Left renal pelvis (tissue), 4 donors: ENCODE measurements at regions not wholly inside any gene's neighbourhood (a gene's known extent, or its start where the extent isn't known, plus 50 kb on each side); places are given as distances from the start of the nearest gene placed in this dataset.
"Not testable (repeated sequence)": the region's sequence is repeated elsewhere in the genome, so short reads cannot be mapped to it uniquely, and the experiment has no call there.

Experiments used
- DNase-seq, 4 donors: peaks; one replicate each; pipeline ENCODE4 v3.0.0-alpha.2; 2013; ENCODE audit warnings: low read depth in 4 of 4, low spot score in 3 of 4

DNA sequence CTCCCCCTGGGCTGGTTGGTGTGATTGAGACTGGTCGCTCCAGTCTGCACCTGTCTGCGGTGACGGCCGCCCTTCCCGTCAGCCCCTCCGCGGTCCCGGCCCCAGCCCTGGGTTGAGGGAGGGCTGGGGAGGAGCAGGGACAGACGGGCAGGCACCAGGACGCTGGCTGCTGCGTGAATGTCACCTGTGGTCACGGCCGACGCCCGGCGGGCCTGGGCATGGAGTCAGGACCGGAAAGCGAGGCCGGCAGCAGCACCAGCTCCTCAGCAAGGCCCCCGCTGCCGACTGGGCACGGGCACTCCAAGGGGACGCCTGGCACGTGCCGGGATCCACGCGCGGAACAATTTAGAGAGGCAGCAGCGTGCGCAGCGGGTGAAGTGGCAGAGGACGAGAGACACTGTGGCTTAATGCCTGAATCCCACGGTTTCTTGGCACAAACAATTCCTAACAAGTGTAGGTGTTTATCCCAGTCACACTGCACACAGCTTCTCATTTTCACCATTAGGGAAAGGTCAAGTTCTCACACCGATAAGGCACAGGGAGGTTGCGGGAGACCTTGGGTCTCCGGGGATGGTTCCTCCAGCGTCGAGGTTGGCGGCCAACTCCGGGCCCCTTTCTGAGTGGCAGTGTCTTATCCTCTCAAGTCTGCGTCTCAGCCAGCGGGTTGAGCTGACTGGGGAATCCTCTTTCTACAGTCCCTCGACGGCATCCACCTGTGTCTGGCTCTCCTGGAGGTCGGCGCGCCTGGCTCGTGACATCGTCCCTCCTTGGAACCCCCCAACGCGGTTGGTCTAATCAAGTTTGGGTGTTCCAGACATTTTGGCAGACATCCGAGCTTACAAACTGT lies 66.4 kb upstream of the ADGRA1 start:
- DNase-seq: no peak

DNA sequence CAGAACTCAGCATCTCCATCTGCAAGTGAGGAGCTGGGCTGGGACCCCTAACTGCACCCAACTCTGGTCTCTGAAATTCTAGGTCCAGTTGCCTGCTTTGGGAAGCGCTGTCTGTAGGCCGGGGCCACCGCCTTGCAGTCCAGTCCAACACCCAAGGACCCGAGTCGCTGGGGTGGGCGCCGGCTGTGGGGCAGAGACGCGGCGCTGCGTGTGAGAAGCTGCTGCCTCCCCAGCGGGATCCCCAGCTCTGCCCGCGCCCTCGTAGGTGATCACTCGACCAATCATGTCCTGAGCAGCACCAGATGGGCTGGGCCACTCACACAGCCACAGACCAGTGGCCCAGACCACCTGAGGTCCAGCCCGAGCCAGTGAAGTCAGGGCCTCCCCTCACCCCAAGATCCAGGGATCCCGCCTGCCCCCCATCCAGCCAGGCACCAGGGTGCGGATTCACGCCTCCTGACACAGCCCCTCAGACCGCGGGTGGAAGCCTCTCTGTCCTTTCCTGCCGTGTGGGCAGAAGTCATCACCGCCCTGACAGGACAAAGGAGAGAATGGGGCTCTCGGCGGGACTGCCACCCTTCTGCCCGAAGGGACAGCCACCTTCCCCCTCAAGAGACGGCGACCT lies 67.4 kb upstream of the ADGRA1 start:
- no peak for DNase-seq

DNA sequence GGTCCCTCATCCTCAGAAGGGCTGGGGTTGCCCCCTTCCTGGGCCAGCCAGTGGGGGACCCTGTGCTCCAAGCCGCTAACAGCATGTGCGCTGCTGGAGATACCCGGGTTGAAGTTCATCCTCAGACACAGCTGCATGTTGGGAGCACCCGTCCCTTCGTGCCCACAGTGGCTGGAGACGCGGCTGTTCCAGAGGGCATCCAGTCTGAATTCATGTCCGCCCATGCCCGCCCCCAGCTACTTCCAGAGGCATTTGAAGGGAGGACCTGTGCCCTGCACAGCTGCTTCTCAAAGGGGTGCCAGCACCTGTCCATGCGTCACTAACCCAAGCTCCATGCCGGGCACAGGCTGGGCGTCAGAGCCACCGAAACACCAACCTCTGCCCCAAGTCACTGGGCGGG lies 68.1 kb upstream of the ADGRA1 start:
- DNase-seq: no peak

DNA sequence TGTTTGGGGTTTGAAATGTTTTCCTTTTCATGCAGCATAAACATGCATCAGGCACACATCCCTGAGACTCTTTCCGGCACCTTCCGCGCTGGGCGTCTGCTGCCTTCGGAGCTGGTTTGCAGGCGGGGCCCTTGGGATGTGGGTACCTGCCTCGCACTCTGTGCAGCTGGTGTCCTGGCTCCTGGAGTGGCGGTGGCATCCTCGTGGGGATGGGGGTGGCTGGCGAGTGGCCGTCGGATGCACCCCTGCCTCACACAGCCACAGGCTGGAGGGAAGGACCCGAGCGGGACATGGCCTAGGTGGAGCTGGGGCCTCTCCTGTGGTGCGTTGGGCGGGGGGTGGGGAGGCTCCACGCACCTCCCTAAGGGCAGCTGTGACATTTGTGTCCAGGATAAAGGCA lies 68.5 kb upstream of the ADGRA1 start:
- no peak for DNase-seq

DNA sequence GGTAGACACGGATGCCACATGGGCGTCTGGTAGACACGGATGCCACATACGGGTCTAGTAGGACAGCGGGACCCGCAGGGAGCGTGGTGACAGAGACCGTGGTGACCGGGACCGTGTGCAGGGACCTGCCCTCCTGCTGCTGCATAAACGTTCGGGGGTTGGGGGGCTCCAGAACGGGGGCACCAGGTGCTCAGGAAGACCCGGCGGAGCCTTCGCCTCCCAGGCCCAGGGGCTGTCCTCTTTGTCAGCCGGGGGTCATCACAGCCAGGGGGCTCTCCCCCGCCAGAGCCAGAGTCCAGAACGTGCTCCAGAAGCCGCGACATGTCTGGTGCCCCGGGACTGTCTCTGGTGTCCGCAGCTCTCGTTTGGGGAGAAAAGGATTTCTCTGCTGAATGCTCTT lies 69.2 kb upstream of the ADGRA1 start:
- no peak for DNase-seq

DNA sequence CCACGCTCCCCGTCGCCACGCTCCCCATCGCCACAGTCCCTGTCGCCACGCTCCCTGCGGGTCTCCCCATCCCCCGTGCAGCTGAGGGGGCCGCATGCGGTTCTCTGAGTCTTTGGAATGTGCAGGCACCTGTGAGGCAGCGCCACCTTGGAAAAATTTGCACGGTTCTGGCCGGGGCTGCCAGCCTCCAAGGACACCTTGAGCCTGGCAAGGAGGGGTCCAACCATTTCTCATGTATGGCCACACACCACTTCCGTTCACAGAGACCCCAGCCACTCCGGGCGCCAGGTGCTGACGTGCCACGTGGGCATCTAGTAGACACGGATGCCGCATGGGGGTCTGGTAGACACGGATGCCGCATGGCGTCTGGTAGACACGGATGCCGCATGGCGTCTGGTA lies 70.5 kb upstream of the ADGRA1 start:
- no peak for DNase-seq

DNA sequence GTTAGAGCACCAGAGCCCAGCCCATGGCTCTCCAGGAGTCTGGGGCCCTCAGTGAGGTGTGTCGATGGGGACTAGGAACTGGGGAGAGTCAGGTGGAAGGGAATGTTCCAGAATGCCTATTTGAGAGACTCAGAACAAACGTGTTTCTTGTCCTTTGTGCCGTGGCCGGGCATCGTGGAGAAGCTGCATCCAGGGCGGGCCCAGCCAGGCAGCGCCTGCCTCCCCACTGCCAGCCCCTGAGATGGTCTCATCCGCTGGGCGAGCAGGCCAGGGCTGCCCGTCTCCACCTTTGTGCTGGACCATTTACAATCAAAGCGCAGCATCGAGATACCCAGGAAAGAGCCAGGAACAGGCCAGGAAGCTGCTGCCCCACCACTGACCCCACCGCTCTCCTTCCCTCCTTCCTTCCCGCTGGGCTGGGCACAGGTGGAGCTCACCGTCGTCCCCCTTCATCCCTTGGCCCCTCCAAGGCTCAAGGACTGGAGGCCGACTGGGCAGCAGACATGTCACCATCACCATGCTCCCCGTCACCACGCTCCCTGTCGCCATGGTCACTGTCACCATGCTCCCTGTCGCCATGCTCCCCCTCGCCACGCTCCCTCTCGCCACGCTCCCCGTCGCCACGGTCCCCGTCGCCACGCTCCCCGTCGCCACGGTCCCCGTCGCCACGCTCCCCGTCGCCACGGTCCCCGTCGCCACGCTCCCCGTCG lies 71.1 kb upstream of the ADGRA1 start:
- DNase-seq: no peak

DNA sequence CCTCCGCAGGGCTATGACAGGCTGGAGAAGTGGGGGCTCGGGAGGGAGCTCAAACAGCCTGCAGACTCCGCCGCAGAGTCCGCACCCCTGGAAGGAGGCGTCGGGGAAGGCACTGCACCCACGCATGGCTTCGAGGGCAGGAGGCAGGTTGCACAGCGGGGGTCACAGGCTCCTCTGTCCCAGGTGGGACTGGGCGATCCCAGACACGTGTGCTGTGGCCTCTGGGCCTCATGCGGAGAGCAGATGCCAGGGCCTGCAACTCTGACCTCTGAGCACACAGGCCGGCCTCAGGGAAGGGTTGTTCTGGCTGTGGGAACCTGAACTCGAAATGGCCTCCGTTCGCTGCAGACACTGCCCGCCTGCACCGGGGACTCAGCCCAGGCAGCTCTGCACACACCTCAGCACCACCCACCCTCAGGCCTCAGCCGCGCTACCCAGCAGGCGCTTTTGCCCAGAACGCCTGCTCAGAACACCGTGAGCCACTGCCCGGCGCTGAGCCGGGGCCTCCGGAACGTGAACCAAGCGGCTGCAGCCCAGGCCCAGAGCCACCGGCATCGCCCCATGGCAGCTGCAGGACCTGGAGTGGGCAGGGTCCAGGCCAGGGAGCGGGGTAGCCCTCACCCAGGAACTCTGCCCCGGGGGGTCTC lies 71.8 kb upstream of the ADGRA1 start:
- DNase-seq: no peak

DNA sequence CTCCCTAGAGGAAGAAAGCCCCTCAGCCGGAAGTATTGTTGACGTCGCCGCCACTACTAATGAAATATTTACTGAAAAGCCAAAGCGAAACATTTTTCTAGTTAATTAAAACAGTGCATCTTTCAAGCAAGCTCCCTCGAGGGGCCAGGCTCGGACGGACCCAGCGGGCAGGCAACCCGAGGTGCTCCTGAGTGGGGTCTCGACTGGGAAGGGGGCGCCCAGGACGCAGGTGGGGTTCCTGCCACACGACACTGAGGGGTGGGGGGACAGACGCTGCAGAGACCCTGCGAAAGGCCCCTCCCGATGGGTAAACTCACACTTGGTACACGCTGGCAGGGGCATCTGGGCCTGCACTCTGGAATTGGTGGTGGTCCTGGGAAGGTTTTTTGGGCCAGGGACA lies 72.4 kb upstream of the ADGRA1 start:
- DNase-seq: no peak

DNA sequence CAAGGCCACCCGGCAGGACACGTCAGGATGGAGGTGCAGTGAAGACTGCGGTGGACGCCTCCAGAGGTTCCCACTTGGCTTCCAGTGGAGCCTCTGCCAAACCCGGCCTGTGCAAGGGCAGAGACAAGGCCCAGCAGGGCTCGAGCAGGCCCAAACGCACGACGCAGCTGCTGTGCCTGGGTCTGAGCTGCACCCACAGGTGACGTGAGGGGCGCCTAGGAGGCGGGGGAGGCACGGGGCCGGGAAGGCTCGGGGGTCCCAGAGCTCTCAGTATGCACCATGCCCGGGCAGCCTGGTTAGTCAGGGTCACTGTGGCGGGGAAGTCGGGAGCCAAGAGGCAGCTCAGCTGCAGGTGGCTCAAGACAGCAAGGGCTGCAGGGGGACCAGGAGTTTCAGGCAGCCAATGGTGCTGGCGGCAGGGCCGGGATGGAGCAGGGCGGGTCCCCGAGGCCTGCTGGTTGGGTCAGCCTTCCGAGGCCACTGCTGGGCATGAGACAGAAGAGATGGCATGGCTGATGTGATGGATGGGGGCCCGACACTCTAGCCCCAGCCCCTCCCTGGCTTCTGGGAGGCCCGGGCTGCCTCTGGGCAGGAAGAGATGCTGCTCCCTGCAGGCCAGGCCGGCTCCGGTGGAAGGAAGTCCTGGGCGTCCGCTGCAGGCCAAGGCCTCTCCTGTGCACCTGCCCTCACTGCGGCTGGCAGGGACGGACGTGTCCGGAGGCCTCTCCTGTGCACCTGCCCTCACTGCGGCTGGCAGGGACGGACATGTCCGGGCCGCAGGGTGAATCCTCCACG lies 72.2 kb upstream of the CFAP46 start:
- DNase-seq: no peak

DNA sequence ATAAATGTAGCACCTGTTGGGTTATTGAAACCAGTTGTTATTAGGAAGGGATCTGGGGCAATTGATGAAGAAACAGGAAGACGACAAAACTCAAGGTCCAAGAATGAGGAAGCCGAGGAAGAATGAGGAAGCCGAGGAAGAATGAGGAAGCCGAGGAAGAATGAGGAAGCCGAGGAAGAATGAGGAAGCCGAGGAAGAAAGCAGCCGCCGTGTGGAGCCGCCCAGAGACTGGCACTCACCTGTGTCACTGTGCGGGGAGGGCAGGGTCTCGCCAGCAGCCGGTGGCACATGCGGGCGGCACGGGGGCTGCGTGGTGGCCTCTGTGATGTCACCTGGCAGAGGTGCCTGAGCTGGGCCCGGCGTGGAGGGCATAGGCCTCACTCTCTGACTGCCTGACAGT lies 71.1 kb upstream of the CFAP46 start:
- DNase-seq: no peak

DNA sequence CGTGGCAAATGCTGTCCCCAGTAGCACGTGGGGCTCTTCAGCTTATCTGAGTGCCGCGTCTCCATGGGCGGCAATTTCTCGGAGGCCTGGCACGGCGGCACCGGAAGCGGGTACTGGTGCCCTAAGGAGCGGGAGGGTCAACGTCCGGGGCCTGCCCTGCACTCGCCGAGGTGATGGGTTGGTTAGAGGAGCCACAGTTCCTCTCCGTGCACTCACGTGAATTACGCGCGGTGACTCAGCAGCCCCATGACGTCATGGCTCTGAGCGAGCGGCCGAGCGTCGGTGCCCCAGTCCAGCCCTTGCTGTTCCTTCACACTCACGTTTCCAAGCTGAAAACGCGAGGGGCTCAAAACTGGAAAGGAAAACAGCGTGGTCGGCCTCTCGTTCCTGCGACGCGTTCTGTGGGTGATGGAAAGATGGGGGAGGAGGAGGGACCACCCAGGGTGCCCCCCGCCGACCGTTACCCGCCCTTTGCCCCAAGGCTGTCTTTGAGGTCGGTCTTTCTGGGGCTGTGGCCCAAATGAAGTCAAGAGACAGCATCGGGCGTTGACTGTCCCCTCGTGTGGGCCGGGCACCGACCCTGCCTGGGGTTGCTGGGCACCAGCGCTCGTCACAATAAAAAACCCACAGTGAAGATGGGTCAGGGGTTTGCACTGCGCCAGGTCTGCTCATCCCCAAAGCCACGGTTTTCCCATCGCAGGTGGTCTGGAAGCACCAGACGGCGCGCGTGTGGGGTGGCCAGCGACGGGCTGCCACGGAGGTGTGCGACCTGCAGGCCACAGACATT lies 70.4 kb upstream of the CFAP46 start:
- DNase-seq: no peak

DNA sequence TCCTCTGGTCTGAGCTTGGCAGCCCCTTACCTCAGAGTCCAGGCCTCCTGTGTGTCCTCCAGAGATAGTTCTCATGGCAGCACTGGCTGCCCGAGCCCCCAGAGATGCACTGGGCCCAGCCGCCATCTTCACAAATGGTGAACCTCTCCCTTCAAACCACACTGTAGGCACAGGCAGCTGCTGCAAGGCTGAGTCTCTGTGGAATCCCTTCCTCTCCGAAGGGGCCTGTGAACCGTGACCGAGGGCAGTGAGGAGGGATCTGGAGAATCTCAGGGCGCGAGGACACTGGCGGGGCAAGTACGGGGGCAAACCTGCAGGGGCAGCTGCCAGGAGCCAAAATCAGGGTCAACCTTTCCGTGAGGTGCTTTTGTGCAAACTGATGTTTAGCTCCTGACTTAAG lies 69.5 kb upstream of the CFAP46 start:
- no peak for DNase-seq

DNA sequence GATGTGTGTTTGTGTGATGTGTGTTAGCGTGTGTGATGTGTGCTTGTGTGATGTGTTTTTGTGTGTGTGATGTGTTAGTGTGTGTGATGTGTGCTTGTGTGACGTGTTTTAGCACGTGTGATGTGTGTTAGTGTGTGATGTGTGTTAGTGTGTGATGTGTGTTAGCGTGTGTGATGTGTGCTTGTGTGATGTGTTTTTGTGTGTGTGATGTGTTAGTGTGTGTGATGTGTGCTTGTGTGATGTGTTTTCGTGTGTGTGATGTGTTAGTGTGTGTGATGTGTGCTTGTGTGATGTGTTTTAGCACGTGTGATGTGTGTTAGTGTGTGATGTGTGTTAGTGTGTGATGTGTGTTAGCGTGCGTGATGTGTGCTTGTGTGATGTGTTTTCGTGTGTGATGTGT lies 69.0 kb upstream of the CFAP46 start:
- DNase-seq: not testable (repeated sequence)

DNA sequence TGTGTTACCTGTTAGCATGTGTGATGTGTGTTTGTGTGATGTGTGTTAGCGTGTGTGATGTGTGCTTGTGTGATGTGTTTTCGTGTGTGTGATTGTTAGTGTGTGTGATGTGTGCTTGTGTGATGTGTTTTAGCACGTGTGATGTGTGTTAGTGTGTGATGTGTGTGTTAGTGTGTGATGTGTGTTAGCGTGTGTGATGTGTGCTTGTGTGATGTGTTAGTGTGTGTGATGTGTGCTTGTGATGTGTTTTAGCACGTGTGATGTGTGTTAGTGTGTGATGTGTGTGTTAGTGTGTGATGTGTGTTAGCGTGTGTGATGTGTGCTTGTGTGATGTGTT lies 68.4 kb upstream of the CFAP46 start:
- not testable (repeated sequence) for DNase-seq

DNA sequence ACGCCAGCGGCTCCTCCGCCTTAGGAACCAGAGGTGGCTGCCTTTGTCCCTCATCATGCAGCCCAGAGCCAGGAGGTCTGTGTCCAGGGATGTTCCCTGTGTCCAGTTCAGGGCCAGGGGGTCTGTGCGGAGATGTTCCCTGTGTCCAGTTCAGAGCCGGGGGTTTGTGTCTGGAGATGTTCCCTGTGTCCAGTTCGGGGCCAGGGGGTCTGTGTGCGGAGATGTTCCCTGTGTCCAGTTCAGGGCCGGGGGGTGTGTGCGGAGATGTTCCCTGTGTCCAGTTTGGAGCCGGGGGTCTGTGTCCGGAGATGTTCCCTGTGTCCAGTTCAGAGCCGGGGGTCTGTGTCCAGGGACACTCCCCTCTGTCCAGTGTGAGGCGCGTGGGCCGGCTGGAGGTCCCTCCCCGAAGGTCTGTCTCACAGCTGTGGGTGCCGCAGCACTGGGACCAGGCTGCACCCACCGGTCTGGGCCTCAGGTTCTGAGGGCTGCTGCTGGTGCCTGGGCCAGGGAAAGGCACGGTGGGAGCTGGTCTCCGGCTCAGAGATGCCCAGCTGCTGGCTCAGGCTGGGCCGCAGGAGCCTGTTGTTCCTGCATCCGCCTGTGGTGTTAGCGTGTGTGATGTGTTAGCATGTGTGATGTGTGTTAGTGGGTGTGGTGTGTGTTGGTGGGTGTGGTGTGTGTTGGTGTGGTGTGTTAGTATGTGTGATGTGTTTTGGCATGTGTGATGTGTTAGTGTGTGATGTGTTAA lies 67.9 kb upstream of the CFAP46 start:
- DNase-seq: no peak

DNA sequence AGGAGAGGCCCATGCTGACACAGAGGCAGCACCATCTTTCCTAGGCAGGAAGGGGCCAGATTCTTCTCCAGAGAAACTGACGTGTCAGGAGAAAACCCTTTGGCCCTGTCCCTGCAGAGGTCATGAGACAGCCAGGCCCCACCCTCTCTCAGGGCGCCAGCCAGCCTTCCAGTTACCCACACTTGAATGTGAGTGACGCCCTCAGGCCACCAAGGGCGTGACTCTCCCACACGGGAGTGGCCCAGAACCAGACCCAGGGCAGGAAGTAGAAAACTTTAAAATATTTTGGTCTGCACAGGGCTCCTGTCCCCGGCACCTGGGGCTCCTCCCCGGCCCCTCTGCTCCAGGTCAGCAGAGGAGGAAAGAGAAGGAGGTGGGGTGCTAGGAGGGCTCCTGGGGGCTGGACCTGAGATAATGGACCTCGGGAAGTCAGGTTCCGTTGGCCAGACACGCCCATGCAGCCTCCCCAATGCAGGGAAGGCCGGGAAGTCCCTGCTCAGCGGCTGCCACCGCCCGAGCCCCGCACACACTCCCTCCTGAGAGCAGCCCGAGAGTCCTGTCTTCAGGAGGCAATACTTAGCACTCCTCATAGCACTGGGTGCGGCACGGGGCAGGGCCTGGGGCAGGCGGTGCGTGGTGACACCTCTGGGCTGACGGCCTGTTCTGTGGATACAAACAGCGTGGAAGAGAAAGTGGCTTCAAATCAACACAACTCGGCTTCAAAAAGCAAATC lies 67.0 kb upstream of the CFAP46 start:
- DNase-seq: no peak

DNA sequence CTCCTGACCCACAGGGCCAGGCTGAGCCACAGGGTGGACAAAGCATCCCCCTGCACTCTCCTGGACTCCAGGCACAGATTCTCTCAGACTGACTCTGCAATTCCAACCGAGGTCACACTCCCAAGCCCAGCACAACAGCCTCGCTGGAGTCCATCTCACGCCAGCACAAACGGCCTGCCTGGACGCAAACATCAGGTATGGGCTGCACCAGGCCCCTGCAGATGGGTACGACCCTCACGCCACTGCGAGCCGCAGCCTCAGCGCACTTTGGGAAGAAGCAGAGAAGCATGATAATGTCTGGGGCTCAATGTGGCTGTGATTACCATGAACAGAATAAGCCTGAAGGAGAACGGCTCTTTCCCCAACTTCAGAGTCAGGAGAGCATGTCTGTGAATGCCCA lies 66.4 kb upstream of the CFAP46 start:
- no peak for DNase-seq

DNA sequence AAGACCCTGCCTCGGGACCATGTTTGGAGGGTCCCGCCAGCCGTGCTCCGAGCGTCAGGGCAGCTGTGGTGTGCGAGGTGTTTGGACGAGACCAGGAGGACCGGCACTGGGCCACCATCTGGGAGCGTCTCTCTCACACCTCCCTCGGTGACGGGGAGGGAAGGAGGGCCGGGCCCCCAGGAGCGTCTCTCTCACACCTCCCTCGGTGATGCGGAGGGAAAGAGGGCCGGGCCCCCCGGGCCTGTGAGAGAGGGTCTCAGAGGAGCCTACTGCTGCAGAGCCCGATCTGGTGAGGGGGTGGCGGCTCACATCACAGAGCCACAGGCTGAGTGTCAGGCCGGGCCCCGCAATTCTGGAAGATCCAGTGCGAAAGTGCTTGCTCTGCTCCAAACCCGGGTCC lies 65.8 kb upstream of the CFAP46 start:
- DNase-seq: no peak
